Neural progenitor cell (in vitro differentiated cells): ENCODE measurements at regions not wholly inside any gene's neighbourhood (a gene's known extent, or its start where the extent isn't known, plus 50 kb on each side); places are given as distances from the start of the nearest gene placed in this dataset.

ENCODE experiments used
- DNase-seq: peaks from one replicate; pipeline ENCODE4 v3.0.0-alpha.2; 2016; ENCODE audit warnings: low spot score
- H2AFZ ChIP-seq: fragments of 200-600 bp; sonication (generic); replicated peaks from 2 replicates; pipeline ENCODE4 v1.6.1; 2016; ENCODE audit warnings: antibody characterized with exemption
- H3F3A ChIP-seq: fragments of 200-600 bp; sonication (generic); 2 replicates; pipeline ENCODE4 v1.6.1; 2016; ENCODE audit warnings: antibody characterized with exemption, low read depth
- H3K27ac ChIP-seq: fragments of 200-600 bp; sonication (generic); 2 replicates; pipeline ENCODE4 v1.5.1; 2016; ENCODE audit warnings: mild to moderate bottlenecking
- H3K27me3 ChIP-seq: fragments of 200-600 bp; sonication (generic); 2 replicates; pipeline ENCODE4 v1.6.1; 2016; ENCODE audit warnings: mild to moderate bottlenecking, moderate library complexity
- H3K36me3 ChIP-seq: fragments of 200-600 bp; sonication (generic); 2 replicates; pipeline ENCODE4 v1.5.1; 2016
- H3K4me1 ChIP-seq: fragments of 200-600 bp; sonication (generic); 2 replicates; pipeline ENCODE4 v1.6.1; 2016; ENCODE audit warnings: mixed run types
- H3K4me2 ChIP-seq: fragments of 200-600 bp; sonication (generic); 2 replicates; pipeline ENCODE4 v1.6.1; 2016
- H3K4me3 ChIP-seq: fragments of 200-600 bp; sonication (generic); 2 replicates; pipeline ENCODE4 v1.5.1; 2016
- H3K79me2 ChIP-seq: fragments of 200-600 bp; sonication (generic); 2 replicates; pipeline ENCODE4 v1.6.1; 2016; ENCODE audit warnings: low read depth
- H3K9ac ChIP-seq: fragments of 200-600 bp; sonication (generic); 2 replicates; pipeline ENCODE4 v1.6.1; 2016
- H3K9me3 ChIP-seq: fragments of 200-600 bp; sonication (generic); 2 replicates; pipeline ENCODE4 v1.5.1; 2016; ENCODE audit warnings: low read depth
- H4K20me1 ChIP-seq: fragments of 200-600 bp; sonication (generic); 2 replicates; pipeline ENCODE4 v1.6.1; 2016; ENCODE audit warnings: low read depth
- H3K27ac Mint-ChIP-seq: 3 replicates; pipeline ENCODE4 v1.8.0; 2021; ENCODE audit warnings: mixed read lengths
- H3K27me3 Mint-ChIP-seq: 2 replicates; pipeline ENCODE4 v1.8.0; 2022; ENCODE audit warnings: low read depth, mild to moderate bottlenecking, inconsistent platforms, moderate library complexity, mixed read lengths; ENCODE audit not compliant: insufficient read depth
- H3K36me3 Mint-ChIP-seq: 3 replicates; pipeline ENCODE4 v1.8.0; 2021; ENCODE audit warnings: mixed read lengths
- H3K4me1 Mint-ChIP-seq: 3 replicates; pipeline ENCODE4 v1.8.0; 2021; ENCODE audit warnings: mixed read lengths
- H3K4me3 Mint-ChIP-seq: 3 replicates; pipeline ENCODE4 v1.8.0; 2021; ENCODE audit warnings: mild to moderate bottlenecking, moderate library complexity, mixed read lengths
- H3K9me3 Mint-ChIP-seq: 3 replicates; pipeline ENCODE4 v1.8.0; 2020; ENCODE audit warnings: mixed read lengths
- EZH2 ChIP-seq: fragments of 200-600 bp; sonication (generic); IDR thresholded peaks from 2 replicates; pipeline ENCODE4 v1.6.1; 2017; ENCODE audit warnings: antibody characterized with exemption, mild to moderate bottlenecking, moderate library complexity
- EZH2phosphoT487 ChIP-seq: fragments of 200-600 bp; sonication (generic); IDR thresholded peaks from 2 replicates; pipeline ENCODE4 v1.6.1; 2017; ENCODE audit warnings: antibody characterized with exemption
- TF ChIP-seq, protein P1 (sequence below): fragments of 200-600 bp; sonication (generic); IDR thresholded peaks from 2 replicates; pipeline ENCODE4 v1.5.1; 2017; ENCODE audit warnings: antibody characterized with exemption, mild to moderate bottlenecking

DNA sequence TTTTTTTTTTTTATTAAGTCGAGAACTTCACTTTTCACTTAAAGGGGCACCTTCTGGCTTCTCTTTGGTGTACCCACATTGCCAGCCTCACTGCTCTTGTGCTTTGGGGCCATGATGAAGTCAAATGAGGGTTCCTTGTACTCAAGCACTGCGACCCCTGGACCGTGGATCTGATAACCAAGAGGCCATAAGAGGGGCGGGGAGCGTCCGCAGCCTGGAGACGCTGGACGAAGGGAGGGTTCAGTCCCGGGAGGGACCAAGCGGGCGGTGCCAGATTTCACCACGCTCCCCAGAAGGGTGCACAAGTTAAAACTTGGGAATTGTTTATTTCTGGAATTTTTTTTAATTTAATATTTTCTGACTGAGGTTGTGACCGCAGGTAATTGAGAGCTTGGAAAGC is 53.3 kb upstream of the SOX1 start:
- H3K36me3 Mint-ChIP-seq = peaks cover 2% of the 10 kb centered on the region
- DNase-seq = no peak
- no peaks in the 10 kb centered on the region for H3F3A ChIP-seq
- H3K79me2 ChIP-seq = no peaks in the 10 kb centered on the region
- H3K36me3 ChIP-seq = no peaks in the 10 kb centered on the region
- peaks cover 9% of the 10 kb centered on the region for H3K9me3 Mint-ChIP-seq
- no peaks in the 10 kb centered on the region for H3K4me1 Mint-ChIP-seq
- no peak overlapping the region for H3K4me3 Mint-ChIP-seq
- H3K9me3 ChIP-seq = no peaks in the 10 kb centered on the region
- no peaks in the 10 kb centered on the region for H4K20me1 ChIP-seq
- no peak overlapping the region for H3K4me2 ChIP-seq
- H3K4me1 ChIP-seq = no peaks in the 10 kb centered on the region
- H3K4me3 ChIP-seq = no peak overlapping the region
- no peak overlapping the region for H3K27ac ChIP-seq
- H3K9ac ChIP-seq = no peak overlapping the region
- peaks cover 3% of the 10 kb centered on the region for H3K27me3 ChIP-seq
- H3K27me3 Mint-ChIP-seq = peaks cover 3% of the 10 kb centered on the region
- no peak for TF ChIP-seq EZH2phosphoT487
- TF ChIP-seq EZH2 = no peak
- TF ChIP-seq, protein P1, sequence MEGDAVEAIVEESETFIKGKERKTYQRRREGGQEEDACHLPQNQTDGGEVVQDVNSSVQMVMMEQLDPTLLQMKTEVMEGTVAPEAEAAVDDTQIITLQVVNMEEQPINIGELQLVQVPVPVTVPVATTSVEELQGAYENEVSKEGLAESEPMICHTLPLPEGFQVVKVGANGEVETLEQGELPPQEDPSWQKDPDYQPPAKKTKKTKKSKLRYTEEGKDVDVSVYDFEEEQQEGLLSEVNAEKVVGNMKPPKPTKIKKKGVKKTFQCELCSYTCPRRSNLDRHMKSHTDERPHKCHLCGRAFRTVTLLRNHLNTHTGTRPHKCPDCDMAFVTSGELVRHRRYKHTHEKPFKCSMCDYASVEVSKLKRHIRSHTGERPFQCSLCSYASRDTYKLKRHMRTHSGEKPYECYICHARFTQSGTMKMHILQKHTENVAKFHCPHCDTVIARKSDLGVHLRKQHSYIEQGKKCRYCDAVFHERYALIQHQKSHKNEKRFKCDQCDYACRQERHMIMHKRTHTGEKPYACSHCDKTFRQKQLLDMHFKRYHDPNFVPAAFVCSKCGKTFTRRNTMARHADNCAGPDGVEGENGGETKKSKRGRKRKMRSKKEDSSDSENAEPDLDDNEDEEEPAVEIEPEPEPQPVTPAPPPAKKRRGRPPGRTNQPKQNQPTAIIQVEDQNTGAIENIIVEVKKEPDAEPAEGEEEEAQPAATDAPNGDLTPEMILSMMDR = no peak
- no peak overlapping the region for H3K27ac Mint-ChIP-seq
- no peak overlapping the region for H2AFZ ChIP-seq

DNA sequence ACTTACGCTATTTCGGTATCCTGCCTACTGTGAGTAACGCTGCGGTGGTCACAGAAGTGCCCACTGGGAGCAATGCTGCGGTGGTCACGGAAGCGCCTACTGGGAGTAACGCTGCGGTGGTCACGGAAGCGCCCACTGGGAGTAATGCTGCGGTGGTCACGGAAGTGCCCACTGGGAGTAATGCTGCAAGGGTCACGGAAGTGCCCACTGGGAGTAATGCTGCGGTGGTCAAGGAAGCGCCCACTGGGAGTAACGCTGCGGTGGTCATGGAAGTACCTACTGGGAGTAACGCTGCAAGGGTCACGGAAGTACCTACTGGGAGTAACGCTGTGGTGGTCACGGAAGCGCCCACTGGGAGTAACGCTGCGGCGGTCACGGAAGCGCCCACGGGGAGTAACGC is 52.1 kb upstream of the SOX1 start:
- Histone ChIP-seq H3K4me3 (no peak overlapping the region), H4K20me1 (no peaks in the 10 kb centered on the region), H3K36me3 (no peaks in the 10 kb centered on the region), H3K79me2 (no peaks in the 10 kb centered on the region), H3K9me3 (no peaks in the 10 kb centered on the region), H3K27me3 (peaks cover 10% of the 10 kb centered on the region), H3K9ac (no peak overlapping the region), H2AFZ (no peak overlapping the region), H3K4me2 (no peak overlapping the region), H3F3A (no peaks in the 10 kb centered on the region), H3K4me1 (no peaks in the 10 kb centered on the region), H3K27ac (no peak overlapping the region)
- no peak overlapping the region for H3K27ac Mint-ChIP-seq
- no peaks in the 10 kb centered on the region for H3K4me1 Mint-ChIP-seq
- H3K27me3 Mint-ChIP-seq = peaks cover 3% of the 10 kb centered on the region
- TF ChIP-seq EZH2phosphoT487 (no peak), EZH2 (no peak)
- TF ChIP-seq, protein P1 = no peak
- peaks cover 2% of the 10 kb centered on the region for H3K36me3 Mint-ChIP-seq
- H3K4me3 Mint-ChIP-seq = peak overlapping the region; percentile 48
- DNase-seq = no peak
- H3K9me3 Mint-ChIP-seq = peaks cover 9% of the 10 kb centered on the region
